ENCODE measurements at regions not wholly inside any gene's neighbourhood (a gene's known extent, or its start where the extent isn't known, plus 50 kb on each side); places are given as distances from the start of the nearest gene placed in this dataset.

DNA sequence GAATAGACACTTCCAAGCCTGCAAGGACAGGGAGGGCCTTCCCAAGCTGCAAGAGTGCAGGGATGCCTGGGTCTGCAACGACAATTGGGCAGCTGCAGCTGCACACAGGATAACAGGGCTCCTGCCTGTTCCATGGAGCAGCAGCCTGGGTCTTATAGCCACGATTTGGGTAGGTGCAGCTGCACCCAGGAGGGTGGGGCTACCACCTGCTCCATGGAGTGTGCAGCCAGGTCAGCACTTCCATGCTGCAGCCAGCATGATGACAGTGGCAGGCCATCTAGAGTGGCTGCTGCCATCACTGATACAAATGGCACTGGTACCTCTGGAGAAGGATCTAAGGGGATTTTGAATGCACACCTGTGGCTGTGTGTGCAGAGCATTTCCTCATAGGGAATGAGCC, 528.5 kb downstream of the DSC3 start:
- TF ChIP-seq, protein P1, sequence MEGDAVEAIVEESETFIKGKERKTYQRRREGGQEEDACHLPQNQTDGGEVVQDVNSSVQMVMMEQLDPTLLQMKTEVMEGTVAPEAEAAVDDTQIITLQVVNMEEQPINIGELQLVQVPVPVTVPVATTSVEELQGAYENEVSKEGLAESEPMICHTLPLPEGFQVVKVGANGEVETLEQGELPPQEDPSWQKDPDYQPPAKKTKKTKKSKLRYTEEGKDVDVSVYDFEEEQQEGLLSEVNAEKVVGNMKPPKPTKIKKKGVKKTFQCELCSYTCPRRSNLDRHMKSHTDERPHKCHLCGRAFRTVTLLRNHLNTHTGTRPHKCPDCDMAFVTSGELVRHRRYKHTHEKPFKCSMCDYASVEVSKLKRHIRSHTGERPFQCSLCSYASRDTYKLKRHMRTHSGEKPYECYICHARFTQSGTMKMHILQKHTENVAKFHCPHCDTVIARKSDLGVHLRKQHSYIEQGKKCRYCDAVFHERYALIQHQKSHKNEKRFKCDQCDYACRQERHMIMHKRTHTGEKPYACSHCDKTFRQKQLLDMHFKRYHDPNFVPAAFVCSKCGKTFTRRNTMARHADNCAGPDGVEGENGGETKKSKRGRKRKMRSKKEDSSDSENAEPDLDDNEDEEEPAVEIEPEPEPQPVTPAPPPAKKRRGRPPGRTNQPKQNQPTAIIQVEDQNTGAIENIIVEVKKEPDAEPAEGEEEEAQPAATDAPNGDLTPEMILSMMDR (IDR thresholded peaks at IDR 0.05): no peak
- no peak for TF ChIP-seq POLR2A (IDR thresholded peaks at IDR 0.05)

All from body of pancreas (tissue), 4 donors.